IMR-90 (cell line): ENCODE measurements at regions not wholly inside any gene's neighbourhood (a gene's known extent, or its start where the extent isn't known, plus 50 kb on each side); places are given as distances from the start of the nearest gene placed in this dataset.

Experiments
- ATAC-seq: fragments of 200-7000 bp; cut with Tn5 transposase; 2 replicates; pipeline ENCODE4 v1.9.1; 2020; ENCODE audit warnings: low read depth, mild to moderate bottlenecking, moderate library complexity
- BruUV-seq: library from RNA; stranded (reverse); fragments of 400-500 nt; replicated peaks from 2 replicates; lab custom pipeline; 2021; lab: Mats Ljungman, UMichigan
- CTCF ChIA-PET: fragments of 300-600 bp; formaldehyde crosslinking; extraction: SDS; loops from one replicate; lab custom pipeline; 2021; ENCODE audit warnings: antibody characterized with exemption; lab: Yijun Ruan, JAX
- POLR2A ChIA-PET: fragments of 300-600 bp; sonication (Branson Sonifier 250); formaldehyde crosslinking; loops from one replicate; lab custom pipeline; 2022; ENCODE audit warnings: antibody characterized with exemption; ENCODE audit not compliant: unreplicated experiment; lab: Charles Lee
- DNase-seq: peaks from one replicate; pipeline ENCODE4 v3.0.0; 2013
- H2AFZ ChIP-seq: replicated peaks from 2 replicates; pipeline ENCODE3; 2013; ENCODE audit warnings: low read length, mild to moderate bottlenecking; ENCODE audit not compliant: poor library complexity
- H2AK5ac ChIP-seq: 2 replicates; pipeline ENCODE4 v1.6.1; 2013; ENCODE audit warnings: low read depth, low read length, inconsistent platforms
- H2AK9ac ChIP-seq: replicated peaks from 2 replicates; pipeline ENCODE3; 2013; ENCODE audit warnings: mild to moderate bottlenecking, low read depth, low read length, moderate library complexity; ENCODE audit not compliant: poor library complexity
- H2BK120ac ChIP-seq: 2 replicates; pipeline ENCODE4 v1.6.1; 2013; ENCODE audit warnings: low read depth, low read length, inconsistent platforms
- H2BK15ac ChIP-seq: 3 replicates; pipeline ENCODE4 v1.6.1; 2013; ENCODE audit warnings: low read depth, low read length, inconsistent platforms
- H2BK20ac ChIP-seq: 2 replicates; pipeline ENCODE4 v1.6.1; 2013; ENCODE audit warnings: low read depth, mild to moderate bottlenecking, inconsistent platforms, low read length, moderate library complexity
- H2BK5ac ChIP-seq: 2 replicates; pipeline ENCODE4 v1.6.1; 2013; ENCODE audit warnings: mild to moderate bottlenecking, low read depth, low read length, inconsistent platforms; ENCODE audit not compliant: poor library complexity, severe bottlenecking
- H3K14ac ChIP-seq: replicated peaks from 2 replicates; pipeline ENCODE4 v1.6.1; 2013; ENCODE audit warnings: low read depth, low read length, inconsistent platforms
- H3K18ac ChIP-seq: 2 replicates; pipeline ENCODE4 v1.6.1; 2013; ENCODE audit warnings: low read depth, low read length, control low read depth
- H3K23ac ChIP-seq: 2 replicates; pipeline ENCODE4 v1.6.1; 2013; ENCODE audit warnings: low read depth, low read length, inconsistent platforms
- H3K27ac ChIP-seq: 2 replicates; pipeline ENCODE4 v1.5.1; 2013; ENCODE audit warnings: mild to moderate bottlenecking, control low read depth, low read length; ENCODE audit not compliant: insufficient read depth
- H3K27me3 ChIP-seq: 2 replicates; pipeline ENCODE4 v1.6.1; 2013; ENCODE audit warnings: low read length; ENCODE audit not compliant: control insufficient read depth, insufficient read depth
- H3K36me3 ChIP-seq: 2 replicates; pipeline ENCODE4 v1.6.1; 2013; ENCODE audit warnings: low read length, mixed read lengths; ENCODE audit not compliant: control insufficient read depth, insufficient read depth
- H3K4ac ChIP-seq: 2 replicates; pipeline ENCODE4 v1.6.1; 2013; ENCODE audit warnings: low read depth, low read length, inconsistent platforms
- H3K4me1 ChIP-seq: 2 replicates; pipeline ENCODE4 v1.6.1; 2013; ENCODE audit warnings: low read length, mixed read lengths; ENCODE audit not compliant: control insufficient read depth, insufficient read depth
- H3K4me2 ChIP-seq: 2 replicates; pipeline ENCODE4 v1.6.1; 2013; ENCODE audit warnings: low read depth, mild to moderate bottlenecking, control low read depth, low read length, moderate library complexity
- H3K4me3 ChIP-seq: 2 replicates; pipeline ENCODE4 v1.5.1; 2013; ENCODE audit warnings: low read depth, mild to moderate bottlenecking, control low read depth, low read length, moderate library complexity; ENCODE audit not compliant: insufficient read depth
- H3K56ac ChIP-seq: 2 replicates; pipeline ENCODE4 v1.6.1; 2013; ENCODE audit warnings: low read length, inconsistent platforms; ENCODE audit not compliant: insufficient read depth; ENCODE audit errors: extremely low read depth
- H3K79me1 ChIP-seq, 2 experiments: 2 replicates each; pipeline ENCODE4 v1.6.1; 2013; ENCODE audit warnings: low read length in 2 of 2, inconsistent platforms in 1 of 2, low read depth in 1 of 2
- H3K9ac ChIP-seq: 2 replicates; pipeline ENCODE4 v1.6.1; 2013; ENCODE audit warnings: low read depth, low read length, control low read depth
- H3K9me1 ChIP-seq: 2 replicates; pipeline ENCODE4 v1.6.1; 2013; ENCODE audit warnings: low read length, inconsistent platforms; ENCODE audit not compliant: insufficient read depth
- H3K9me3 ChIP-seq: 2 replicates; pipeline ENCODE4 v1.6.1; 2013; ENCODE audit warnings: low read length; ENCODE audit not compliant: control insufficient read depth, insufficient read depth
- H4K20me1 ChIP-seq: 2 replicates; pipeline ENCODE4 v1.6.1; 2013; ENCODE audit warnings: low read length, inconsistent platforms; ENCODE audit not compliant: insufficient read depth
- H4K5ac ChIP-seq: 2 replicates; pipeline ENCODE4 v1.6.1; 2013; ENCODE audit warnings: mild to moderate bottlenecking, low read depth, low read length, control low read depth
- H4K8ac ChIP-seq, 2 experiments: 2 replicates each; pipeline ENCODE4 v1.6.1; 2013; ENCODE audit warnings: low read depth in 2 of 2, low read length in 2 of 2, control low read depth in 1 of 2, inconsistent platforms in 1 of 2
- H4K91ac ChIP-seq: 2 replicates; pipeline ENCODE4 v1.6.1; 2013; ENCODE audit warnings: low read depth, low read length, inconsistent platforms; ENCODE audit not compliant: insufficient read depth
- BHLHE40 ChIP-seq: fragments of 150-350 bp; IDR thresholded peaks from 2 replicates; pipeline ENCODE4 v1.6.1; 2016; ENCODE audit warnings: mild to moderate bottlenecking, low read depth, low read length
- CEBPB ChIP-seq: IDR thresholded peaks from 2 replicates; pipeline ENCODE4 v1.6.1; 2012; ENCODE audit warnings: low read depth, low read length, improper control_type of control experiment
- CHD1 ChIP-seq: IDR thresholded peaks from 2 replicates; pipeline ENCODE4 v1.6.1; 2012; ENCODE audit warnings: low read depth, low read length, improper control_type of control experiment
- FOS ChIP-seq: fragments of 150-350 bp; IDR thresholded peaks from 2 replicates; pipeline ENCODE4 v1.6.1; 2016; ENCODE audit warnings: low read depth, low read length
- MAFK ChIP-seq: IDR thresholded peaks from 2 replicates; pipeline ENCODE4 v1.6.1; 2012; ENCODE audit warnings: low read depth, low read length, improper control_type of control experiment
- MAZ ChIP-seq: IDR thresholded peaks from 2 replicates; pipeline ENCODE4 v1.6.1; 2012; ENCODE audit warnings: low read depth, mild to moderate bottlenecking, low read length, improper control_type of control experiment, moderate library complexity, borderline replicate concordance
- MXI1 ChIP-seq: IDR thresholded peaks from 2 replicates; pipeline ENCODE4 v1.6.1; 2012; ENCODE audit warnings: low read depth, mild to moderate bottlenecking, low read length, moderate library complexity, borderline replicate concordance
- POLR2A ChIP-seq: IDR thresholded peaks from 2 replicates; pipeline ENCODE4 v1.6.1; 2012; ENCODE audit warnings: mild to moderate bottlenecking, low read depth, low read length
- RAD21 ChIP-seq: IDR thresholded peaks from 2 replicates; pipeline ENCODE4 v1.6.1; 2012; ENCODE audit warnings: low read length, improper control_type of control experiment
- RCOR1 ChIP-seq: IDR thresholded peaks from 2 replicates; pipeline ENCODE4 v1.6.1; 2012; ENCODE audit warnings: mild to moderate bottlenecking, low read length, improper control_type of control experiment; ENCODE audit not compliant: insufficient replicate concordance
- RFX5 ChIP-seq: IDR thresholded peaks from 2 replicates; pipeline ENCODE4 v1.8.0; 2012; ENCODE audit warnings: low read depth, mild to moderate bottlenecking, low read length, moderate library complexity
- SMC3 ChIP-seq: fragments of 150-350 bp; IDR thresholded peaks from 2 replicates; pipeline ENCODE4 v1.6.1; 2016; ENCODE audit warnings: low read depth, mild to moderate bottlenecking, antibody characterized with exemption, low read length, moderate library complexity
- WGBS, 2 experiments: methylation state at CpG; one replicate each; pipeline versions ENCODE4 v1.1.5 to v1.1.7; 2013; ENCODE audit warnings: missing lambda C conversion rate in 2 of 2; ENCODE audit not compliant: insufficient read length in 1 of 2; ENCODE audit errors: extremely low coverage in 2 of 2; 5-methylcytosine and 5-hydroxymethylcytosine counted together
- dilution Hi-C: fragments of 300-500 bp; cut with HindIII; formaldehyde crosslinking; loops from one replicate; pipeline ENCODE4 v1.14.3; 2018; ENCODE audit warnings: low sequenced_read_pairs; ENCODE audit not compliant: unreplicated experiment
- in situ Hi-C: fragments of 300-500 bp; cut with MboI; formaldehyde crosslinking; loops from 3 replicates; pipeline ENCODE4 v1.14.3; 2019; ENCODE audit warnings: low sequenced_read_pairs, inconsistent platforms, mixed read lengths
- intact Hi-C: fragments of 100-400 bp; cut with micrococcal nuclease; formaldehyde crosslinking; loops from 2 replicates; pipeline ENCODE4 v1.10.0; 2022
- TF ChIP-seq, protein P1 (sequence below): fragments of 150-350 bp; IDR thresholded peaks from 2 replicates; pipeline ENCODE4 v1.6.1; 2016; ENCODE audit warnings: low read depth, mild to moderate bottlenecking, low read length, moderate library complexity, borderline replicate concordance
- TF ChIP-seq, protein P2 (sequence below): fragments of 150-350 bp; IDR thresholded peaks from 2 replicates; pipeline ENCODE4 v1.6.1; 2017; ENCODE audit warnings: mild to moderate bottlenecking, antibody characterized with exemption, low read length, low read depth
- TF ChIP-seq, protein P3 (sequence below): conservative IDR thresholded peaks from 2 replicates; pipeline ENCODE4 v1.5.1; 2012; ENCODE audit warnings: mild to moderate bottlenecking, low read depth, low read length, improper control_type of control experiment

DNA sequence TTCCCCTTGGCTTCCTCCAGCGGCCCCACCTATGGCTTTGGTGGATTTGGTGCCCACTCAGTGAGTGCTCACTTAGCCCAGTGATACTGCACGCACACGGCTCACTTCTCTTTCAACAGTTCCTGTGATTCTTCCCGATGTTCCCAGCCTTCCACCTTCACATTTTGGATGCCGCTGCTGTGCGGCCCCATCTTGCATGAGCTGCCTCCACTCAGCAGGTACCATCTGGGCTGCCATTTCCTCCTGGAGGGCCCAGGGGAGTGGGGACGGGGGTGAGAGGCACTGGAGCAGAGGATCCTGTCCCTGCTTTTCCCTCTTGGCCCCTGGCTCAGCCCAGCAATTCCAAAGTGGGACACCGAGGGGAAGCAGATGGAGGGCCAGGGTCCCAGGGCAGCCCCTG lies 323.3 kb upstream of the ZNF32 start:
- Histone ChIP-seq H3K4me1 (no peaks in the 10 kb centered on the region), H2BK20ac (no peak overlapping the region), H3K18ac (no peak overlapping the region), H2BK5ac (no peak overlapping the region), H3K56ac (no peak overlapping the region), H4K91ac (no peak overlapping the region), H3K9me3 (no peaks in the 10 kb centered on the region), H2AFZ (no peak overlapping the region), H3K9ac (no peak overlapping the region), H3K4me2 (no peak overlapping the region), H2AK5ac (no peak overlapping the region), H3K14ac (no peak overlapping the region), H2BK120ac (no peak overlapping the region), H4K8ac (no peak overlapping the region), H3K9me1 (no peaks in the 10 kb centered on the region), H3K79me1 (no peaks in the 10 kb centered on the region), H3K27me3 (peaks cover 19% of the 10 kb centered on the region), H3K27ac (no peak overlapping the region), H2AK9ac (no peak overlapping the region), H3K4ac (no peak overlapping the region), H4K5ac (no peak overlapping the region), H3K23ac (no peak overlapping the region), H4K20me1 (no peaks in the 10 kb centered on the region), H2BK15ac (no peak overlapping the region), H3K36me3 (no peaks in the 10 kb centered on the region), H3K4me3 (no peak overlapping the region)
- intact Hi-C loops, result no loop called here
- DNase-seq (no peak), ATAC-seq (no peak)
- ChIA-PET CTCF (no interaction called here), POLR2A (no interaction called here)
- in situ Hi-C loops, result no loop called here
- TF ChIP-seq POLR2A, result no peak
- TF ChIP-seq BHLHE40, result no peak
- TF ChIP-seq CEBPB, result no peak
- TF ChIP-seq RCOR1, result no peak
- TF ChIP-seq, protein P1, sequence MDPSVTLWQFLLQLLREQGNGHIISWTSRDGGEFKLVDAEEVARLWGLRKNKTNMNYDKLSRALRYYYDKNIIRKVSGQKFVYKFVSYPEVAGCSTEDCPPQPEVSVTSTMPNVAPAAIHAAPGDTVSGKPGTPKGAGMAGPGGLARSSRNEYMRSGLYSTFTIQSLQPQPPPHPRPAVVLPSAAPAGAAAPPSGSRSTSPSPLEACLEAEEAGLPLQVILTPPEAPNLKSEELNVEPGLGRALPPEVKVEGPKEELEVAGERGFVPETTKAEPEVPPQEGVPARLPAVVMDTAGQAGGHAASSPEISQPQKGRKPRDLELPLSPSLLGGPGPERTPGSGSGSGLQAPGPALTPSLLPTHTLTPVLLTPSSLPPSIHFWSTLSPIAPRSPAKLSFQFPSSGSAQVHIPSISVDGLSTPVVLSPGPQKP, result no peak
- TF ChIP-seq MAFK, result no peak
- TF ChIP-seq, protein P2, sequence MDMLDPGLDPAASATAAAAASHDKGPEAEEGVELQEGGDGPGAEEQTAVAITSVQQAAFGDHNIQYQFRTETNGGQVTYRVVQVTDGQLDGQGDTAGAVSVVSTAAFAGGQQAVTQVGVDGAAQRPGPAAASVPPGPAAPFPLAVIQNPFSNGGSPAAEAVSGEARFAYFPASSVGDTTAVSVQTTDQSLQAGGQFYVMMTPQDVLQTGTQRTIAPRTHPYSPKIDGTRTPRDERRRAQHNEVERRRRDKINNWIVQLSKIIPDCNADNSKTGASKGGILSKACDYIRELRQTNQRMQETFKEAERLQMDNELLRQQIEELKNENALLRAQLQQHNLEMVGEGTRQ, result no peak
- no peak for TF ChIP-seq MXI1
- TF ChIP-seq RFX5, result no peak
- TF ChIP-seq SMC3, result no peak
- TF ChIP-seq, protein P3, sequence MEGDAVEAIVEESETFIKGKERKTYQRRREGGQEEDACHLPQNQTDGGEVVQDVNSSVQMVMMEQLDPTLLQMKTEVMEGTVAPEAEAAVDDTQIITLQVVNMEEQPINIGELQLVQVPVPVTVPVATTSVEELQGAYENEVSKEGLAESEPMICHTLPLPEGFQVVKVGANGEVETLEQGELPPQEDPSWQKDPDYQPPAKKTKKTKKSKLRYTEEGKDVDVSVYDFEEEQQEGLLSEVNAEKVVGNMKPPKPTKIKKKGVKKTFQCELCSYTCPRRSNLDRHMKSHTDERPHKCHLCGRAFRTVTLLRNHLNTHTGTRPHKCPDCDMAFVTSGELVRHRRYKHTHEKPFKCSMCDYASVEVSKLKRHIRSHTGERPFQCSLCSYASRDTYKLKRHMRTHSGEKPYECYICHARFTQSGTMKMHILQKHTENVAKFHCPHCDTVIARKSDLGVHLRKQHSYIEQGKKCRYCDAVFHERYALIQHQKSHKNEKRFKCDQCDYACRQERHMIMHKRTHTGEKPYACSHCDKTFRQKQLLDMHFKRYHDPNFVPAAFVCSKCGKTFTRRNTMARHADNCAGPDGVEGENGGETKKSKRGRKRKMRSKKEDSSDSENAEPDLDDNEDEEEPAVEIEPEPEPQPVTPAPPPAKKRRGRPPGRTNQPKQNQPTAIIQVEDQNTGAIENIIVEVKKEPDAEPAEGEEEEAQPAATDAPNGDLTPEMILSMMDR, result no peak
- TF ChIP-seq RAD21, result no peak
- no peak for TF ChIP-seq CHD1
- TF ChIP-seq MAZ, result no peak
- no peak for TF ChIP-seq FOS
- no TSS peak for BruUV-seq
- dilution Hi-C loops, result no loop called here
- WGBS, 2 experiments, result 33% methylated on average over 1 of the region's 8 CpGs; no CpG with 5 or more reads in 1 of the 2 experiments
